Thyroid gland (tissue), 4 donors: ENCODE measurements at regions not wholly inside any gene's neighbourhood (a gene's known extent, or its start where the extent isn't known, plus 50 kb on each side); places are given as distances from the start of the nearest gene placed in this dataset.

ENCODE experiments used
- DNase-seq, 2 donors: peaks; one replicate each; pipeline ENCODE4 v3.0.0-alpha.2; 2019
- H3K27ac ChIP-seq, 3 donors: fragments of 200-600 bp; sonication (generic); 1 replicate in 2 of 3; 2 replicates in 1 of 3; pipeline ENCODE4 v1.5.1; 2016 to 2019; ENCODE audit warnings: mild to moderate bottlenecking in 1 of 3, moderate library complexity in 1 of 3
- H3K27me3 ChIP-seq: fragments of 200-600 bp; sonication (generic); one replicate; pipeline ENCODE4 v1.5.1; 2019
- H3K36me3 ChIP-seq, 2 donors: fragments of 200-600 bp; sonication (generic); one replicate each; pipeline ENCODE4 v1.5.1; 2016 to 2019
- H3K4me1 ChIP-seq, 2 donors: fragments of 200-600 bp; sonication (generic); one replicate each; pipeline ENCODE4 v1.5.1; 2017 to 2019
- H3K4me3 ChIP-seq, 3 donors: fragments of 200-600 bp; sonication (generic); replicated peaks in 1 of 3; 1 replicate in 2 of 3; 2 replicates in 1 of 3; pipeline ENCODE4 v1.5.1; 2016; ENCODE audit warnings: mild to moderate bottlenecking in 1 of 3
- H3K9me3 ChIP-seq: fragments of 200-600 bp; sonication (generic); one replicate; pipeline ENCODE4 v1.5.1; 2017
- POLR2A ChIP-seq, 2 donors: fragments of 450-650 bp; IDR thresholded peaks; one replicate each; pipeline ENCODE4 v1.6.1; 2017; ENCODE audit warnings: antibody characterized with exemption in 2 of 2, mild to moderate bottlenecking in 2 of 2, moderate library complexity in 1 of 2
- WGBS, 2 donors: methylation state at CpG; one replicate each; pipeline ENCODE4 v1.1.5; 2017; 5-methylcytosine and 5-hydroxymethylcytosine counted together
- intact Hi-C: fragments of 100-400 bp; cut with DNase I; formaldehyde crosslinking; loops from one replicate; pipeline ENCODE4 v1.15.1; 2023
- TF ChIP-seq, protein P1 (sequence below), 6 experiments: fragments of 200-600 bp in 3 of 6; fragments of 450-650 bp in 3 of 6; sonication (generic) in 3 of 6; IDR thresholded peaks; one replicate each; pipeline ENCODE4 v1.5.1; 2016 to 2019; ENCODE audit warnings: antibody characterized with exemption in 6 of 6, mild to moderate bottlenecking in 2 of 6, inconsistent platforms in 1 of 6, moderate library complexity in 1 of 6

DNA sequence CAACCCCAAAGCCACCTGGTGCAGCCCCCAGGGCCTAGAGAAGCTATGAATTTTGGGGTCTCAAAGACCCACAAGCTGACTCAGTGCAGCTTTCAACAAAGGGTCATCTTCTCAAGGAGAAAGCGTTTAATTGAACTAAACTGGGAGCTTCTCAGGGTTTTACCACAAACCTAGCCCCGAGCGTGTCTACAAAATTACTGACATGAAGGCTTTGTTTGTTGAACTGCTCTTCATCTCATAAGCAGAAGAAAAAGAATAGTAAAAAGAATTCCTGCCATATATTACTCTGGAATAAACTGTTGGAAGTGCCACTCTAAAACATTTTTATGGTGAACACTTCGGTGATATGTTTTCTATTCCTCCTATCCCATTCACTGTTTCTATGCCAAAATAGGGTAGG, 50.8 kb upstream of the INCENP start:
- H3K27ac ChIP-seq = no peak overlapping the region
- DNase-seq = no peak
- H3K4me1 ChIP-seq = no peaks in the 10 kb centered on the region
- intact Hi-C loops = no loop called here
- H3K9me3 ChIP-seq = no peaks in the 10 kb centered on the region
- no peaks in the 10 kb centered on the region for H3K36me3 ChIP-seq
- TF ChIP-seq, protein P1, sequence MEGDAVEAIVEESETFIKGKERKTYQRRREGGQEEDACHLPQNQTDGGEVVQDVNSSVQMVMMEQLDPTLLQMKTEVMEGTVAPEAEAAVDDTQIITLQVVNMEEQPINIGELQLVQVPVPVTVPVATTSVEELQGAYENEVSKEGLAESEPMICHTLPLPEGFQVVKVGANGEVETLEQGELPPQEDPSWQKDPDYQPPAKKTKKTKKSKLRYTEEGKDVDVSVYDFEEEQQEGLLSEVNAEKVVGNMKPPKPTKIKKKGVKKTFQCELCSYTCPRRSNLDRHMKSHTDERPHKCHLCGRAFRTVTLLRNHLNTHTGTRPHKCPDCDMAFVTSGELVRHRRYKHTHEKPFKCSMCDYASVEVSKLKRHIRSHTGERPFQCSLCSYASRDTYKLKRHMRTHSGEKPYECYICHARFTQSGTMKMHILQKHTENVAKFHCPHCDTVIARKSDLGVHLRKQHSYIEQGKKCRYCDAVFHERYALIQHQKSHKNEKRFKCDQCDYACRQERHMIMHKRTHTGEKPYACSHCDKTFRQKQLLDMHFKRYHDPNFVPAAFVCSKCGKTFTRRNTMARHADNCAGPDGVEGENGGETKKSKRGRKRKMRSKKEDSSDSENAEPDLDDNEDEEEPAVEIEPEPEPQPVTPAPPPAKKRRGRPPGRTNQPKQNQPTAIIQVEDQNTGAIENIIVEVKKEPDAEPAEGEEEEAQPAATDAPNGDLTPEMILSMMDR (IDR thresholded peaks at IDR 0.05) = no peak
- TF ChIP-seq POLR2A (IDR thresholded peaks at IDR 0.05) = no peak
- H3K27me3 ChIP-seq = no peaks in the 10 kb centered on the region
- H3K4me3 ChIP-seq = no peak overlapping the region
- WGBS, 2 donors = 95 to 98% methylated on average over 4 of the region's 4 CpGs

DNA sequence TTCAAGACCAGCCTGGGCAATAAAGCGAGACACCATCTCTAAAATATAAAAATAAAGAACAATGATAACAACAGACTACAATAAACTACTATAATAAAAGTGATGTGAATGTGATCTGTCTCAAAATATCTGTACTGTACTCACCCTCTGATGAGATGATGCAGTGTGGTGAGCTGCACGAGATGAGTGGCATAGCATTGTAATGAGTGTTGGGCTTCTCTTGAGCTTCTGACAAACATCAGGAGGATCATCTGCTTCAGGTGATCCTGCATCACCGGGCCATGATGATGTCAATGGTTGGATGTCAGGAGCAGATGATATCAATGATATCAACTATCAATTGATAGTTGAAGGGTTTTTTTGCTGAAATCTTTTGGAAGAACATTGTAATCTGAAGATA, 52.4 kb upstream of the INCENP start:
- no peak for DNase-seq
- no peaks in the 10 kb centered on the region for H3K36me3 ChIP-seq
- no peak overlapping the region for H3K4me3 ChIP-seq
- H3K27ac ChIP-seq = no peak overlapping the region
- 89 to 93% methylated on average over 3 of the region's 3 CpGs for WGBS, 2 donors
- TF ChIP-seq, protein P1 (IDR thresholded peaks at IDR 0.05) = no peak
- no peak for TF ChIP-seq POLR2A (IDR thresholded peaks at IDR 0.05)
- intact Hi-C loops = no loop called here
- no peaks in the 10 kb centered on the region for H3K27me3 ChIP-seq
- H3K4me1 ChIP-seq = no peaks in the 10 kb centered on the region
- H3K9me3 ChIP-seq = no peaks in the 10 kb centered on the region

DNA sequence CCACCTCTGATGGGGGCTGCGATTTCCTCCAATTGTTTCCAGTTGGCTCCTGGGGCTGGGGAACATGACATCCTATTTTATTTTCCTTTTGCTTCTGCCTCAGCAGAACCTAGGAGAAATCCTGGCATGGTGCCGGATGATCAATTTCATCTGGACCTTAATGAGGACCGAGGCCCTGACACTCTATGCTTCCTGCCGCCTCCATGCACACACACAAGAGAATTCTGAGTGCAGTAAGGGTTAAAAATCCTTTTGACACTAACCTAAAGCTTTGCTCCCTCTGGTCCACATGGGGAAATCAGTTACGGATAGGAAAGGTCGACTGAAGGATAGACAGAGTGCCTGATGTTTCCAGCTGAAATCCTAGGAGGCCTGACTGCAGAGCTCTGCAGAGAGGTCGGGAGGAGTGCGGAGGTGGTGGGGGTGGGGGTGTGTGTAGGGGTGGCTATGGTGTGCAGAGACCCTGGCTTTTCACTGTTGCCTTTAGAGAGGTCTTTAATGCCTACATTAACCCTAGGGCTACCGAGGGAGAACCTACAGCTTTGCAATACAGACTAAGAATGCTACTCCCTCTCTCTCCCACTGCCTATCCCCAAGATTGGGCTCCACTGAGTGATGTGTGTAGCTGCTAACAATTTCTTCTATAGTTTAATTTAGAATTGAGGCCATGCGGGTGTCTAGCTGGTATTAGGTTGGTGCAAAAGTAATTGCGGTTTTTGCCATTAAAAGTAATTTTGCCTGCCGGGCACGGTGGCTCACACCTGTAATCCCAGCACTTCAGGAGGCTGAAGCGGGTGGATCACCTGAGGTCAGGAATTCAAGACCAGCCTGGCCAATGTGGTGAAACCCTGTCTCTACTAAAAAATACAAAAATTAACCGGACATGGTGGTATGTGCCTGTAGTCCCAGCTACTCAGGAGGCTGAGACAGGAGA, 53.6 kb upstream of the INCENP start:
- Histone ChIP-seq H3K36me3 (no peaks in the 10 kb centered on the region), H3K4me3 (no peak overlapping the region), H3K4me1 (no peaks in the 10 kb centered on the region), H3K9me3 (no peaks in the 10 kb centered on the region), H3K27ac (no peak overlapping the region), H3K27me3 (no peaks in the 10 kb centered on the region)
- 68% methylated on average over 15 of the region's 15 CpGs for WGBS, 2 donors
- no peak for DNase-seq
- no peak for TF ChIP-seq POLR2A (IDR thresholded peaks at IDR 0.05)
- TF ChIP-seq, protein P1 (IDR thresholded peaks at IDR 0.05) = no peak
- intact Hi-C loops = no loop called here

DNA sequence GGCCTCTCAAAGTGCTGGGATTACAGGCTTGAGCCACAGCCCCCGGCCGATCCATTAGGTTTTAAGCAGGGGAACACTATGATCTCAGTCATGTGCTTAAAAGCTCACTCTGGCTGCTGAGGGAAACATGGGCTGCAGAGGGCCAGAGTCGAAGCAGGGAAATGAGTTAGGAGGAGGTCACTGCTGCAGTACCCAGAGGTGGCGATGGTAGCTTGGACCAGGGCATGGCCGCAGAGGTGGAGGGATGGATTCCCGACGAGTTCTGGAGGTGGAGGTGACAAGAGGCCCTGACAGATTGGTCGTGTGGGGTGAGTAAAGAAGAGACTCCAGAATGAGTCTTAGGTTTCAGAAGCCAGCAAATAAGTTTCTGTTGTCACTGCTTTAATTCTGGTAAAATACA, 54.4 kb upstream of the INCENP start:
- intact Hi-C loops = no loop called here
- no peak overlapping the region for H3K27ac ChIP-seq
- H3K27me3 ChIP-seq = no peaks in the 10 kb centered on the region

DNA sequence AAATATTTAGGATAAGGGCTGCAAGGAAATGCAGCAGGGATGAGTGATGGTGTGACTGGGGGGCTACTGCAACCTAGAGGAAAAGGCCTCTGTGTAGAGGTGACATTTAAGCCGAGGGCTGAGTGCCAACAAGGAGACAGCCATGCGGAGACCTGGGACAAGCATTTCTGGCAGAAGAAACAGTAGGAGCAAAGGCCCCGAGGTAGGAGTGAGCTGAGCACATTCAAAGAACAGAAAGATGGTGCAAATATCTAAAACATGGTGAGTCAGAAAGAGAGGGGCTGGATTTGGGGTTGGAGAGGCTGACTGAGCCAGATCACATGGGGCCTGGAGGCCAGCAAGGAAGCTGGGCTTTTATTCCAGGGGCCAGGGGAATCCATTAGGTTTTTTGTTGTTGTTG, 55.1 kb upstream of the INCENP start:
- WGBS, 2 donors = 82 to 88% methylated on average over 3 of the region's 3 CpGs
- Histone ChIP-seq H3K9me3 (no peaks in the 10 kb centered on the region), H3K4me1 (no peaks in the 10 kb centered on the region), H3K4me3 (no peak overlapping the region), H3K27ac (no peak overlapping the region), H3K36me3 (no peaks in the 10 kb centered on the region), H3K27me3 (no peaks in the 10 kb centered on the region)
- no peak for DNase-seq
- TF ChIP-seq, protein P1 (IDR thresholded peaks at IDR 0.05) = no peak
- no peak for TF ChIP-seq POLR2A (IDR thresholded peaks at IDR 0.05)
- intact Hi-C loops = no loop called here

More for the DNA sequence above, 54.4 kb upstream of the INCENP start:
- TF ChIP-seq, protein P1 (IDR thresholded peaks at IDR 0.05) = no peak
- no peak for TF ChIP-seq POLR2A (IDR thresholded peaks at IDR 0.05)
- no peaks in the 10 kb centered on the region for H3K9me3 ChIP-seq
- 73 to 83% methylated on average over 8 of the region's 8 CpGs for WGBS, 2 donors
- no peak for DNase-seq
- no peaks in the 10 kb centered on the region for H3K4me1 ChIP-seq
- H3K36me3 ChIP-seq = no peaks in the 10 kb centered on the region
- no peak overlapping the region for H3K4me3 ChIP-seq
